GM12865 (cell line): ENCODE measurements at regions not wholly inside any gene's neighbourhood (a gene's known extent, or its start where the extent isn't known, plus 50 kb on each side); places are given as distances from the start of the nearest gene placed in this dataset.

Experiments
- DNase-seq: peaks from one replicate; pipeline ENCODE4 v3.0.0; 2010; ENCODE audit warnings: low read depth
- H3K4me3 ChIP-seq: 2 replicates; pipeline ENCODE4 v1.5.1; 2011; ENCODE audit warnings: mild to moderate bottlenecking, low read depth, low read length, control low read depth
- CTCF ChIP-seq: IDR thresholded peaks from 2 replicates; pipeline ENCODE4 v1.5.1; 2011; ENCODE audit warnings: low read length, control low read depth, low read depth, inconsistent platforms; ENCODE audit not compliant: insufficient read depth; ENCODE audit errors: missing control alignments

DNA sequence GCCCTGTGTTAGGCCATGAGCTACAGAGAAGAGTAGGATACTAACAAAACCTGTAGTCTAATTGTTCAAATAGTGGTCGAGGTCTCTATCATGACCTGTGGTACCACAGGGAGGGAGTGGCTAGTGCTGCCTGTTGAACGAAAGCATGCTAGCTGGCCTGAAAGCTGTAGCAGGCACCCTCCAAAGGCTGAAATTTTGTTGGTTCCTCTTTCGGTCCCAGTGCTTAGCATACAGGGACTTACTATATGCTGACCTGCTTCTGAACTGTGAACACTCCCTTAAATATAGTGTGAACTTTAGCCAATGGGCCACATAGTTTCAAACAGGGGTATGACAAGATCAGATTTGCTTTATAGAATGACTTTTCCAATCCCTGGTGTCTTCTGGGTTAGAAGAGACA, 113.4 kb downstream of the PJA1 start:
- TF ChIP-seq CTCF = no peak
- DNase-seq = no peak
- no peak overlapping the region for H3K4me3 ChIP-seq

- no peak for TF ChIP-seq CTCF
Observed at GRCh38 chrX:69050051-69050765, 115.0 kb downstream of the PJA1 start.

GRCh38 chrX:69046996-69047490, 118.2 kb downstream of the PJA1 start:
- H3K4me3 ChIP-seq = no peak overlapping the region
- no peak for TF ChIP-seq CTCF
- no peak for DNase-seq

More at GRCh38 chrX:69050051-69050765, 115.0 kb downstream of the PJA1 start:
- no peak overlapping the region for H3K4me3 ChIP-seq
- DNase-seq = no peak

DNA sequence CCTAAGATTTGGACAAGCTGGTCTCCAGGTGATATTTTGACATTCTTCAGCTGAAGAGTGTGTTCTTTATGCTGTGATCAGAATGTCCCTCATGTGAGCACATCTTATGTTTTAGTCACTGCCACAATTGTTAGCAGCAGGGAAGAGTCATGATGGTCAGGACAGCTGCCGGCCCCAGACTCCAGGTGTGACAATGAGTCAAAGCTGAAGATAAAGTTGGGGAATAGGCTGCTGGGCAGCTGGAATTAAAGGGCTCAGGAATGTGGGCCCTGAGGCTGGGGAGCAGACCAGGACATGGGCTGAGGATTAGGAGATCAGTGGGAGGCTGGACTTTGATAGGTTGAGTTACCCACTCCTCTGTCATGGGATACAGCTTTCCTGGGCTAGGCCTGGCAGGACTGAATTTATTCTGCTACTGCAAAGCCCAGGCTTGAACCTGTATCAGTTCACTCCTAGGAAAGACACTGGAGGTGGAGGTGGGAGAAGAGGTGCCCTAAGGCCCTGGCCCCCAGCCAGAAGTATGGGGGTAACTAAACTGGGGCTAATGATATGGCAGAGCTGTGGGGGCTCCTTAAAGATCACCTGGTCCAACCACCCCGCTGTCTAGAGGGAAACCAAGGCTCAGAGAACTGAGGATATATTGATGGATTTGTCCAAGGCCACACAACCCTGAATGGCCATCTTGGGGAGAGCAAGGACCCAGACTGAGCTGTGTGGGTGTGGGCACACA, 119.5 kb downstream of the PJA1 start:
- TF ChIP-seq CTCF = no peak
- H3K4me3 ChIP-seq = no peak overlapping the region
- DNase-seq = no peak

DNA sequence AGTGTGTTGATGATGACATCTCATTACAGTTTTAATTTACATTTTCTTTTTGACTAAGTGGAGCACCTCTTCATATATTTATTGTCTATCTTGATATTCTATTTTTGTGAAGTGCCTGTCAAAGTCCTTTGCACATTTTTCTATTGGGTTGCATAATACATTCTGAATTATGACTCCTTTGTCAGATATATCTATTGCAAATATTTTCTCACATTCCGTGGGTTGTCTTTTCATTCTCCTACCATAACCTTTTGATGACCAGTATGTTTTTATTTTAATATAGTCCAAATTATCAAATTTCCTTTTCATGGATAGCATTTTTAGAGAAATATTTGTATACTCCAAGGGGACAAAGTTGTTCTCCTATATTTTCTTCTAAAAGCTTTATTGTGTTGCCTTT, 126.4 kb downstream of the PJA1 start:
- no peak for TF ChIP-seq CTCF
- no peak for DNase-seq
- no peak overlapping the region for H3K4me3 ChIP-seq

- TF ChIP-seq CTCF = no peak
- no peak for DNase-seq
- no peak overlapping the region for H3K4me3 ChIP-seq
Observed at GRCh38 chrX:69038188-69038587, 127.1 kb downstream of the PJA1 start.

- no peak for DNase-seq
- no peak for TF ChIP-seq CTCF
- H3K4me3 ChIP-seq = no peak overlapping the region
Observed at GRCh38 chrX:69037786-69038185, 127.5 kb downstream of the PJA1 start.
